HG02870 (cell line): ENCODE measurements at regions not wholly inside any gene's neighbourhood (a gene's known extent, or its start where the extent isn't known, plus 50 kb on each side); places are given as distances from the start of the nearest gene placed in this dataset.
"Not testable (repeated sequence)": the region's sequence is repeated elsewhere in the genome, so short reads cannot be mapped to it uniquely, and the experiment has no call there.

Experiments used
- ATAC-seq: cut with Tn5 transposase; IDR thresholded peaks from one replicate; pipeline ENCODE4 v1.9.1; 2021; ENCODE audit warnings: mild to moderate bottlenecking, moderate library complexity; ENCODE audit not compliant: unreplicated experiment

GRCh38 chr6:169857343-169858292 is 106.2 kb downstream of the ERMARD start:
- no peak for ATAC-seq

GRCh38 chr6:169856442-169857342 is 105.3 kb downstream of the ERMARD start:
- ATAC-seq: not testable (repeated sequence)

GRCh38 chr6:169854813-169855212 is 103.4 kb downstream of the ERMARD start:
- no peak for ATAC-seq

GRCh38 chr6:169854083-169854725 is 102.8 kb downstream of the ERMARD start:
- no peak for ATAC-seq

- ATAC-seq: no peak
These were observed 102.0 kb downstream of the ERMARD start for GRCh38 chr6:169853196-169854082.

GRCh38 chr6:169852504-169853195 is 101.2 kb downstream of the ERMARD start:
- no peak for ATAC-seq

DNA sequence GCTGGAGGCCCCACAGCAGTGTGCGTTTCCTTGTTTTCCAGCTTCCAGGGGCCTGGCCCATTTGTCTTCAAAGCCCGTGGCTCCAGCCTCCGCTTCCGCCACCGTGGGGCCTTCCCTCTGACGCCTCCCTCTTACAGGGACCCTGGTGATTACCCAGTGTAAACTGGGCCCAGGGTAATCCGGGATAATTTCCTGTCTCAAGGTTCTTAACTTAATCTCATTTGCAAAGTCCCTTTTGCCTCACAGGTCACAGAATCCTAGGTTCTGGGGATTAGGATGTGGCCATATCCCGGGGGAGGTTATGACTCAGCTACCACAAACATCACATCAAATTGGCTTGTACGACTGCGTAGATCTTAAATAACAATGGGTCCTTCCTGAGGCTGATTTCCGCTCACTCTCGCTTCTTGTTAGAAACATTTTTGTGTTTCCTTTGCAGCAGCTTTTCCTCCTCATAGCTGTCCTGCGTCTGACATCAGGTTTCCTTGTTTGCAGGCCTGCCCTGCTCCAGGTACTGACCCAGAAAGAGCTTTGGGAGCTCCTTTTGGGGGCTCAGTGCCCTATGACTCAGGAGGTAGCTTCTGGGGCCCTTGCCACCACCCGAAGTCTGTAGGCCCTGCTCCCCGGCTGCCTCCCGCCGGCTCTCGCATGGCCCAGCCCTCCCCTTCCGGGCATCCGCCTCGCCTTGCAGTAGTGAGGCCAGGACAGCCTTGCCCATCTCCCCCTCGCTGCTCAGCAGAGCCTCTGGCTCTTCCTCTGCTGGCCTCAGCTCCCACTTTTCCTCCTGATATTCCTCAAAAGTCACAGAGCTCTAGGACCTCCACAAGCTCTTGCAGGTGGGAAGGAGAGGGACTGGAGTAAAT is 100.5 kb downstream of the ERMARD start:
- no peak for ATAC-seq

DNA sequence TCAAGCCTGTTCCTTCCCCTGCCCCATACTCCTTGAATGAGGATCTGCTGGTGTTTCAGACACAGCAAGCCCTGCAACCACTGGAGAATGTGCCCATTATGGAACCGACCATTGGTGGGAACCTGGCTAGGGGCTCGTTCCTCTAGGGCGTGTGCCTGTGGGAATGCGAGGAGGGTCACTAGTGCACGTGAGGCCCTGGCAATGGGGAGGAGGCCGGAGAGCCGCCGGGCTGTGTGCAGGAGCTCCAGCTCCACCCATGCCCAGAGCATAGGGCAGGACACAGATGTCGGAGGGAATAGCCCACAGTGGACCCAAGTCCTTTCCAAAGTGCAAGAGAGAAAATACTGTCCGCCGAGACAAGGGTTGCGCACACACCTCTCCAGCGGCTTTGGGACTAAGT is 99.3 kb downstream of the ERMARD start:
- no peak for ATAC-seq

- no peak for ATAC-seq
These were observed 98.7 kb downstream of the ERMARD start for GRCh38 chr6:169850154-169850553.

DNA sequence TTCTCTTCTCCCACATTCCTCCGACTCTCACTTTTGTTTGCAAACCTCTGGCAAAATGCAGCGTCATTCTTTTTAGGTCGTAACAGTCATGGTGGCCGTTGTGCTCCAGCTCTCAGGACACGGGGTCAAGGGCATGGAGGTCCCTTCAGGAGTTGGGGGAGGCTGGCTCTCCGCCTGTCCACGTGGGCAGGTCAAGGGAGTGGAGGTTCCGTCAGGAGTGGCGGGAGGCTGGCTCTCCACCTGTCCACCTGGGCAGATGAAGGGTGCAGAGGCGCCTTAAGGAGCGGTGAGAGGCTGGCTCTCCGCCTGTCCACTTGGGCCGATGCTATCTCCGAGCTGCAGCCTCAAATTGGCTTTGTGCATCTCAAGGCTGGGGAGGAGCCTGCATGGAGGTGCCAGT is 98.0 kb downstream of the ERMARD start:
- no peak for ATAC-seq

- ATAC-seq: no peak
These were observed 97.5 kb downstream of the ERMARD start for GRCh38 chr6:169848946-169849345.

GRCh38 chr6:169847901-169848311 is 96.5 kb downstream of the ERMARD start:
- ATAC-seq: no peak

- ATAC-seq: no peak
These were observed 95.8 kb downstream of the ERMARD start for GRCh38 chr6:169847141-169847674.

GRCh38 chr6:169846286-169847056 is 95.0 kb downstream of the ERMARD start:
- no peak for ATAC-seq

GRCh38 chr6:169845426-169846285 is 94.2 kb downstream of the ERMARD start:
- ATAC-seq: no peak

DNA sequence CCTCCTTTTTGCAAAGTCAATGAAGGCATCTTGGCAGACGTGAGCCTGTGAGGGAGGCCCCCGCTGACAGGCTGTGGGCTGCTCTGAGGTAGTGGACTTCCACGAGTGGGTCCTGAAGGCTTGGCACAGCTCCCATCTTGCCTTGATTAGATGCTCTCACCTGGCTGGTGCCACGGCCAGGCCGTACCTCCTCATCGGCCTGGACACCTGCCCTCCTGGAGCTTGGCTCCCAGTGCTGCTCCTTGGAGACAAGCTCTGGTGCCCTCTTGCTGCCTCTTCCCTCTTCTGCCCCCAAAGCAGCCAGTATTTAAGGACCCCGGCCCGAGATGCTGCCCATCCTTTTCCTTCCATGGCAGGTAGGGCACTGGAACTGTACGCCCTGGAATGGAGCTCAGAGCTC is 93.5 kb downstream of the ERMARD start:
- no peak for ATAC-seq

DNA sequence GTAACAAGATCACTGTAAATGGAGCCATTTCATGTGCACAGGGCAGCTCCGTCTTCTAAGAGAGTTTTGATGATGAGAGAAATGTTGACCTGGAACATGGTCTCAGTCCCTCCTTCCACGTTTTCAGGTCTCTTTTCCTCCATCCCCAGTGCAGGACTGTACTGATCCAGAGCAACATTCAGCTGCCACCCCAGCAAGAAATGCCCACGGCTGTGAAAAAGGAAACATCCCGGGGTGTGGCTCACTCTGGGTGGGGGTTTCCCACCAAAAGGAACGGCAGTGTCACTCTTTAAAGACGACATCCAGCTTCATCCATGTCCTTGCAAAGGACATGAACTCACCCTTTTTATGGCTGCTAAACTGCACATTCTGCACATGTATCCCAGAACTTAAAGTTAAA is 92.6 kb downstream of the ERMARD start:
- no peak for ATAC-seq
